A673 (cell line): ENCODE measurements at regions not wholly inside any gene's neighbourhood (a gene's known extent, or its start where the extent isn't known, plus 50 kb on each side); places are given as distances from the start of the nearest gene placed in this dataset.

Source experiments
- BruUV-seq: library from RNA; stranded (reverse); fragments of 400-500 nt; replicated peaks from 2 replicates; lab custom pipeline; 2021; lab: Mats Ljungman, UMichigan
- CTCF ChIA-PET: fragments of 300-600 bp; sonication (Branson Sonifier 250); formaldehyde crosslinking; loops from one replicate; lab custom pipeline; 2022; ENCODE audit warnings: antibody characterized with exemption; lab: Charles Lee
- POLR2A ChIA-PET: fragments of 300-600 bp; sonication (Branson Sonifier 250); formaldehyde crosslinking; loops from one replicate; lab custom pipeline; 2022; ENCODE audit warnings: antibody characterized with exemption; ENCODE audit not compliant: low non-redundant PET; lab: Charles Lee
- DNase-seq: peaks from one replicate; pipeline ENCODE4 v3.0.0-alpha.2; 2015; ENCODE audit warnings: low spot score
- H3K27ac ChIP-seq: fragments of 200-600 bp; sonication (generic); 2 replicates; pipeline ENCODE4 v1.5.1; 2016; ENCODE audit warnings: mixed run types, low read depth, mild to moderate bottlenecking, mixed read lengths, antibody characterized with exemption, low read length; ENCODE audit not compliant: poor library complexity, severe bottlenecking
- H3K27me3 ChIP-seq: fragments of 200-600 bp; sonication (generic); replicated peaks from 2 replicates; pipeline ENCODE4 v1.6.1; 2017; ENCODE audit warnings: mixed run types, low read depth, mild to moderate bottlenecking, mixed read lengths, antibody characterized with exemption, low read length; ENCODE audit not compliant: insufficient read depth, poor library complexity
- H3K36me3 ChIP-seq: fragments of 200-600 bp; sonication (generic); 2 replicates; pipeline ENCODE4 v1.6.1; 2016; ENCODE audit warnings: mixed run types, mild to moderate bottlenecking, mixed read lengths, antibody characterized with exemption, low read length; ENCODE audit not compliant: insufficient read depth, poor library complexity, severe bottlenecking
- H3K4me1 ChIP-seq: fragments of 200-600 bp; sonication (generic); 2 replicates; pipeline ENCODE4 v1.6.1; 2017; ENCODE audit warnings: mixed run types, mild to moderate bottlenecking, mixed read lengths, antibody characterized with exemption, low read length; ENCODE audit not compliant: insufficient read depth, poor library complexity, severe bottlenecking
- H3K4me3 ChIP-seq: fragments of 200-600 bp; sonication (generic); 2 replicates; pipeline ENCODE4 v1.5.1; 2016; ENCODE audit warnings: low read depth, mixed run types, mild to moderate bottlenecking, mixed read lengths, low read length; ENCODE audit not compliant: poor library complexity, severe bottlenecking
- H3K9me3 ChIP-seq: fragments of 200-600 bp; sonication (generic); 2 replicates; pipeline ENCODE4 v1.6.1; 2016; ENCODE audit warnings: mixed run types, low read depth, mild to moderate bottlenecking, mixed read lengths, antibody characterized with exemption, low read length; ENCODE audit not compliant: poor library complexity, severe bottlenecking
- EZH2 ChIP-seq: fragments of 200-600 bp; sonication (generic); IDR thresholded peaks from 2 replicates; pipeline ENCODE4 v1.6.1; 2017; ENCODE audit warnings: borderline replicate concordance, low read depth, mild to moderate bottlenecking, mixed read lengths, antibody characterized with exemption, low read length; ENCODE audit not compliant: poor library complexity, severe bottlenecking
- intact Hi-C: fragments of 100-400 bp; cut with micrococcal nuclease; formaldehyde crosslinking; loops from one replicate; pipeline ENCODE4 v1.10.0; 2022; ENCODE audit not compliant: unreplicated experiment
- TF ChIP-seq, protein P1 (sequence below): fragments of 300-800, 200-600 bp; sonication (generic); conservative IDR thresholded peaks from 2 replicates; pipeline ENCODE4 v1.5.1; 2017; ENCODE audit warnings: low read depth, mild to moderate bottlenecking, antibody characterized with exemption, low read length, moderate library complexity, mixed read lengths

GRCh38 chr12:104399740-104400612 lies 56.8 kb upstream of the CHST11 start:
- no peaks in the 10 kb centered on the region for H3K27me3 ChIP-seq
- no peak for DNase-seq
- ChIA-PET CTCF (no interaction called here), POLR2A (no interaction called here)
- intact Hi-C loops, result no loop called here
- TF ChIP-seq, protein P1, sequence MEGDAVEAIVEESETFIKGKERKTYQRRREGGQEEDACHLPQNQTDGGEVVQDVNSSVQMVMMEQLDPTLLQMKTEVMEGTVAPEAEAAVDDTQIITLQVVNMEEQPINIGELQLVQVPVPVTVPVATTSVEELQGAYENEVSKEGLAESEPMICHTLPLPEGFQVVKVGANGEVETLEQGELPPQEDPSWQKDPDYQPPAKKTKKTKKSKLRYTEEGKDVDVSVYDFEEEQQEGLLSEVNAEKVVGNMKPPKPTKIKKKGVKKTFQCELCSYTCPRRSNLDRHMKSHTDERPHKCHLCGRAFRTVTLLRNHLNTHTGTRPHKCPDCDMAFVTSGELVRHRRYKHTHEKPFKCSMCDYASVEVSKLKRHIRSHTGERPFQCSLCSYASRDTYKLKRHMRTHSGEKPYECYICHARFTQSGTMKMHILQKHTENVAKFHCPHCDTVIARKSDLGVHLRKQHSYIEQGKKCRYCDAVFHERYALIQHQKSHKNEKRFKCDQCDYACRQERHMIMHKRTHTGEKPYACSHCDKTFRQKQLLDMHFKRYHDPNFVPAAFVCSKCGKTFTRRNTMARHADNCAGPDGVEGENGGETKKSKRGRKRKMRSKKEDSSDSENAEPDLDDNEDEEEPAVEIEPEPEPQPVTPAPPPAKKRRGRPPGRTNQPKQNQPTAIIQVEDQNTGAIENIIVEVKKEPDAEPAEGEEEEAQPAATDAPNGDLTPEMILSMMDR, result no peak
- TF ChIP-seq EZH2, result no peak
- H3K9me3 ChIP-seq, result no peaks in the 10 kb centered on the region
- no peak overlapping the region for H3K4me3 ChIP-seq
- H3K36me3 ChIP-seq, result no peaks in the 10 kb centered on the region
- no TSS peak for BruUV-seq
- no peaks in the 10 kb centered on the region for H3K4me1 ChIP-seq
- no peak overlapping the region for H3K27ac ChIP-seq

DNA sequence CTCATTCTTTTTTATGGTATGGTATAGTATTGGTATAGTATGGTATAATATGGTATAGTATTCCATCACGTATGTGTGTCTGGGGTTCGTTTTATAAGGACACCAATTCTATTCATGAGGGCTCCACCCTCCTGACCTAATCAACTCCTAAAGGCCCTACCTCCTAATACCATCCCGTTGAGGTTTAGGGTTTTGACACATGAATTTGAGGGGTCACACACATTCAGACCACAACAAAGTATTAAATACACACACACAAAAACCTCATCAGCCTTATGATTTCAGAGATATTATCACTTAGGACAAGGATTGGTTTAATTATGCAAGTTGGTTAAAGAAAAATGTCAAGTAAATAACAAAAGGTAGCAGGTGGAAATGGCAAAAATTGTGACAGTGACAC lies 54.1 kb upstream of the CHST11 start:
- CTCF ChIA-PET, result no interaction called here
- Histone ChIP-seq H3K9me3 (no peaks in the 10 kb centered on the region), H3K27me3 (no peaks in the 10 kb centered on the region), H3K4me3 (no peak overlapping the region), H3K4me1 (no peaks in the 10 kb centered on the region), H3K36me3 (no peaks in the 10 kb centered on the region), H3K27ac (no peak overlapping the region)
- intact Hi-C loops, result no loop called here
- TF ChIP-seq EZH2, result no peak
- TF ChIP-seq, protein P1, result no peak
- POLR2A ChIA-PET, result interaction anchor here (0.7 kb wide), 1 partner anchor 12 kb away, joined by 6 read pairs; no protein-coding TSS in a partner anchor
- DNase-seq, result no peak
- no TSS peak for BruUV-seq

- Histone ChIP-seq H3K27me3 (no peaks in the 10 kb centered on the region), H3K9me3 (no peaks in the 10 kb centered on the region), H3K4me1 (no peaks in the 10 kb centered on the region), H3K4me3 (no peak overlapping the region), H3K36me3 (no peaks in the 10 kb centered on the region), H3K27ac (no peak overlapping the region)
- intact Hi-C loops, result no loop called here
- ChIA-PET POLR2A (no interaction called here), CTCF (no interaction called here)
- BruUV-seq, result no TSS peak
- TF ChIP-seq EZH2, result no peak
- TF ChIP-seq, protein P1, result no peak
- DNase-seq, result no peak
These were observed 52.0 kb upstream of the CHST11 start for GRCh38 chr12:104404781-104405180.
